ENCODE measurements at regions not wholly inside any gene's neighbourhood (a gene's known extent, or its start where the extent isn't known, plus 50 kb on each side); places are given as distances from the start of the nearest gene placed in this dataset.

- peak; percentile 13 for DNase-seq
Measured at GRCh38 chr4:138919094-138919936, 96.3 kb upstream of the NOCT start.

GRCh38 chr4:138918169-138918869 is 97.3 kb upstream of the NOCT start:
- DNase-seq = no peak

- no peak for DNase-seq
Measured at GRCh38 chr4:138916763-138917162, 98.8 kb upstream of the NOCT start.

- DNase-seq = no peak
Measured at GRCh38 chr4:138915756-138916155, 99.8 kb upstream of the NOCT start.

GRCh38 chr4:138912704-138913340 is 102.8 kb upstream of the NOCT start:
- DNase-seq = no peak

- DNase-seq = no peak
Measured at GRCh38 chr4:138911909-138912703, 103.5 kb upstream of the NOCT start.

GRCh38 chr4:138910914-138911336 is 104.7 kb upstream of the NOCT start:
- DNase-seq = no peak

GRCh38 chr4:138910195-138910913 is 105.2 kb upstream of the NOCT start:
- DNase-seq = no peak

- DNase-seq = no peak
Measured at GRCh38 chr4:138909587-138909986, 106.0 kb upstream of the NOCT start.

GRCh38 chr4:138908134-138908533 is 107.4 kb upstream of the NOCT start:
- no peak for DNase-seq

GRCh38 chr4:138907174-138907573 is 108.4 kb upstream of the NOCT start:
- no peak for DNase-seq

GRCh38 chr4:138904793-138905192 is 110.8 kb upstream of the NOCT start:
- no peak for DNase-seq

- no peak for DNase-seq
Measured at GRCh38 chr4:138903185-138903584, 112.4 kb upstream of the NOCT start.

GRCh38 chr4:138902705-138903104 is 112.9 kb upstream of the NOCT start:
- DNase-seq = no peak

- DNase-seq = no peak
Measured at GRCh38 chr4:138901177-138901576, 114.4 kb upstream of the NOCT start.

- DNase-seq = no peak
Measured at GRCh38 chr4:138899999-138900398, 115.6 kb upstream of the NOCT start.

- no peak for DNase-seq
Measured at GRCh38 chr4:138898282-138898681, 117.3 kb upstream of the NOCT start.

GRCh38 chr4:138897811-138898226 is 117.8 kb upstream of the NOCT start:
- DNase-seq = no peak

GRCh38 chr4:138894709-138895108 is 120.9 kb upstream of the NOCT start:
- DNase-seq = no peak

GRCh38 chr4:138894011-138894410 is 121.6 kb upstream of the NOCT start:
- no peak for DNase-seq

- no peak for DNase-seq
Measured at GRCh38 chr4:138892483-138893407, 122.8 kb upstream of the NOCT start.

All from GF-D8 (cell line).